WTC11 (cell line): ENCODE measurements at regions not wholly inside any gene's neighbourhood (a gene's known extent, or its start where the extent isn't known, plus 50 kb on each side); places are given as distances from the start of the nearest gene placed in this dataset.

Experiments
- ATAC-seq: fragments of 200-7000 bp; cut with Tn5 transposase; 2 replicates; pipeline ENCODE4 v1.10.0; 2021; ENCODE audit warnings: mild to moderate bottlenecking, moderate library complexity
- CTCF ChIA-PET: fragments of 300-600 bp; sonication (Branson Sonifier 250); formaldehyde crosslinking; loops from one replicate; lab custom pipeline; 2021; ENCODE audit warnings: antibody characterized with exemption; lab: Charles Lee
- POLR2A ChIA-PET: fragments of 350-600 bp; sonication (Branson Sonifier 250); formaldehyde crosslinking; loops from one replicate; lab custom pipeline; 2021; ENCODE audit warnings: antibody characterized with exemption; lab: Charles Lee
- DNase-seq: peaks from one replicate; pipeline ENCODE4 v3.0.0; 2021; ENCODE audit warnings: low spot score
- H3K27ac Mint-ChIP-seq: 2 replicates; pipeline ENCODE4 v1.8.0; 2021; ENCODE audit warnings: mixed read lengths
- H3K27me3 Mint-ChIP-seq: 2 replicates; pipeline ENCODE4 v1.8.0; 2021; ENCODE audit warnings: low read depth, mild to moderate bottlenecking, moderate library complexity, mixed read lengths
- H3K36me3 Mint-ChIP-seq: 2 replicates; pipeline ENCODE4 v1.8.0; 2021; ENCODE audit warnings: mixed read lengths
- H3K4me1 Mint-ChIP-seq: 2 replicates; pipeline ENCODE4 v1.8.0; 2022; ENCODE audit warnings: mixed read lengths
- H3K4me3 Mint-ChIP-seq: 2 replicates; pipeline ENCODE4 v1.8.0; 2021; ENCODE audit warnings: mild to moderate bottlenecking, moderate library complexity, mixed read lengths
- H3K9me3 Mint-ChIP-seq: 2 replicates; pipeline ENCODE4 v1.8.0; 2021; ENCODE audit warnings: mixed read lengths
- AR ChIP-seq: fragments of 250-450 bp; sonication (Bioruptor Pico); IDR thresholded peaks from 2 replicates; pipeline ENCODE4 v1.9.0; 2021; ENCODE audit warnings: mild to moderate bottlenecking
- ATF1 ChIP-seq: sonication (generic); formaldehyde crosslinking; IDR thresholded peaks from 2 replicates; pipeline ENCODE4 v1.8.1; 2023; ENCODE audit warnings: mild to moderate bottlenecking, moderate library complexity, missing genetic modification reagents
- CDX4 ChIP-seq: fragments of 250-450 bp; sonication (Bioruptor Pico); IDR thresholded peaks from 2 replicates; pipeline ENCODE4 v1.9.0; 2021; ENCODE audit warnings: moderate library complexity, mild to moderate bottlenecking, inconsistent platforms, borderline replicate concordance
- E2F5 ChIP-seq: sonication (generic); formaldehyde crosslinking; IDR thresholded peaks from 2 replicates; pipeline ENCODE4 v1.8.1; 2022; ENCODE audit warnings: mild to moderate bottlenecking, moderate library complexity, missing genetic modification reagents
- FOXP1 ChIP-seq: sonication (generic); formaldehyde crosslinking; IDR thresholded peaks from 2 replicates; pipeline ENCODE4 v1.8.0; 2022; ENCODE audit warnings: missing genetic modification reagents, mild to moderate bottlenecking, moderate library complexity, borderline replicate concordance
- GRHL2 ChIP-seq: fragments of 250-450 bp; sonication (Bioruptor Pico); IDR thresholded peaks from 2 replicates; pipeline ENCODE4 v1.8.0; 2022; ENCODE audit warnings: mild to moderate bottlenecking, moderate library complexity; ENCODE audit not compliant: insufficient replicate concordance, severe bottlenecking
- GTF2I ChIP-seq: fragments of 250-450 bp; sonication (Bioruptor Pico); conservative IDR thresholded peaks from 2 replicates; pipeline ENCODE4 v1.4.0; 2021; ENCODE audit warnings: mild to moderate bottlenecking
- IRF2 ChIP-seq: sonication (generic); formaldehyde crosslinking; IDR thresholded peaks from 2 replicates; pipeline ENCODE4 v1.8.0; 2022; ENCODE audit warnings: low read depth, missing genetic modification reagents, borderline replicate concordance
- KAT7 ChIP-seq: sonication (generic); formaldehyde crosslinking; IDR thresholded peaks from 2 replicates; pipeline ENCODE4 v1.8.1; 2023; ENCODE audit warnings: missing genetic modification reagents, mild to moderate bottlenecking, borderline replicate concordance
- MXD4 ChIP-seq: fragments of 250-450 bp; sonication (Bioruptor Pico); IDR thresholded peaks from 2 replicates; pipeline ENCODE4 v1.8.0; 2021; ENCODE audit warnings: mild to moderate bottlenecking, moderate library complexity, borderline replicate concordance
- NFATC4 ChIP-seq: fragments of 250-450 bp; sonication (Bioruptor Pico); IDR thresholded peaks from 2 replicates; pipeline ENCODE4 v1.9.0; 2021; ENCODE audit warnings: mild to moderate bottlenecking
- ZNF232 ChIP-seq: sonication (generic); formaldehyde crosslinking; IDR thresholded peaks from 2 replicates; pipeline ENCODE4 v1.8.0; 2022; ENCODE audit warnings: mild to moderate bottlenecking, missing genetic modification reagents
- ZNF423 ChIP-seq: fragments of 250-450 bp; sonication (Bioruptor Pico); IDR thresholded peaks from 2 replicates; pipeline ENCODE4 v2.1.2; 2022; ENCODE audit warnings: mild to moderate bottlenecking, moderate library complexity
- TF ChIP-seq, protein P1 (sequence below): sonication (generic); formaldehyde crosslinking; IDR thresholded peaks from 2 replicates; pipeline ENCODE4 v1.8.1; 2023; ENCODE audit warnings: mild to moderate bottlenecking, missing genetic modification reagents
- TF ChIP-seq, protein P2 (sequence below): sonication (generic); formaldehyde crosslinking; IDR thresholded peaks from 2 replicates; pipeline ENCODE4 v1.8.0; 2022; ENCODE audit warnings: mild to moderate bottlenecking, missing genetic modification reagents
- TF ChIP-seq, protein P3 (sequence below): sonication (generic); formaldehyde crosslinking; IDR thresholded peaks from 2 replicates; pipeline ENCODE4 v1.8.0; 2022; ENCODE audit warnings: missing genetic modification reagents
- TF ChIP-seq, protein P4 (sequence below): fragments of 250-450 bp; sonication (Bioruptor Pico); IDR thresholded peaks from 2 replicates; pipeline ENCODE4 v1.8.0; 2021; ENCODE audit warnings: mild to moderate bottlenecking
- TF ChIP-seq, protein P5 (sequence below): sonication (generic); formaldehyde crosslinking; IDR thresholded peaks from 2 replicates; pipeline ENCODE4 v1.8.1; 2023; ENCODE audit warnings: mild to moderate bottlenecking, missing genetic modification reagents, borderline replicate concordance

GRCh38 chr2:168317282-168317681, 69.9 kb upstream of the STK39 start:
- TF ChIP-seq ZNF232 = no peak
- TF ChIP-seq, protein P1, sequence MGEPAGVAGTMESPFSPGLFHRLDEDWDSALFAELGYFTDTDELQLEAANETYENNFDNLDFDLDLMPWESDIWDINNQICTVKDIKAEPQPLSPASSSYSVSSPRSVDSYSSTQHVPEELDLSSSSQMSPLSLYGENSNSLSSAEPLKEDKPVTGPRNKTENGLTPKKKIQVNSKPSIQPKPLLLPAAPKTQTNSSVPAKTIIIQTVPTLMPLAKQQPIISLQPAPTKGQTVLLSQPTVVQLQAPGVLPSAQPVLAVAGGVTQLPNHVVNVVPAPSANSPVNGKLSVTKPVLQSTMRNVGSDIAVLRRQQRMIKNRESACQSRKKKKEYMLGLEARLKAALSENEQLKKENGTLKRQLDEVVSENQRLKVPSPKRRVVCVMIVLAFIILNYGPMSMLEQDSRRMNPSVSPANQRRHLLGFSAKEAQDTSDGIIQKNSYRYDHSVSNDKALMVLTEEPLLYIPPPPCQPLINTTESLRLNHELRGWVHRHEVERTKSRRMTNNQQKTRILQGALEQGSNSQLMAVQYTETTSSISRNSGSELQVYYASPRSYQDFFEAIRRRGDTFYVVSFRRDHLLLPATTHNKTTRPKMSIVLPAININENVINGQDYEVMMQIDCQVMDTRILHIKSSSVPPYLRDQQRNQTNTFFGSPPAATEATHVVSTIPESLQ (CRISPR knock-in tag) = no peak
- TF ChIP-seq ZNF423 (CRISPR knock-in tag) = no peak
- no peak for TF ChIP-seq ATF1 (CRISPR knock-in tag)
- TF ChIP-seq, protein P2, sequence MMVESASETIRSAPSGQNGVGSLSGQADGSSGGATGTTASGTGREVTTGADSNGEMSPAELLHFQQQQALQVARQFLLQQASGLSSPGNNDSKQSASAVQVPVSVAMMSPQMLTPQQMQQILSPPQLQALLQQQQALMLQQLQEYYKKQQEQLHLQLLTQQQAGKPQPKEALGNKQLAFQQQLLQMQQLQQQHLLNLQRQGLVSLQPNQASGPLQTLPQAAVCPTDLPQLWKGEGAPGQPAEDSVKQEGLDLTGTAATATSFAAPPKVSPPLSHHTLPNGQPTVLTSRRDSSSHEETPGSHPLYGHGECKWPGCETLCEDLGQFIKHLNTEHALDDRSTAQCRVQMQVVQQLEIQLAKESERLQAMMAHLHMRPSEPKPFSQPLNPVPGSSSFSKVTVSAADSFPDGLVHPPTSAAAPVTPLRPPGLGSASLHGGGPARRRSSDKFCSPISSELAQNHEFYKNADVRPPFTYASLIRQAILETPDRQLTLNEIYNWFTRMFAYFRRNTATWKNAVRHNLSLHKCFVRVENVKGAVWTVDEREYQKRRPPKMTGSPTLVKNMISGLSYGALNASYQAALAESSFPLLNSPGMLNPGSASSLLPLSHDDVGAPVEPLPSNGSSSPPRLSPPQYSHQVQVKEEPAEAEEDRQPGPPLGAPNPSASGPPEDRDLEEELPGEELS = no peak
- no peak for TF ChIP-seq AR
- Mint-ChIP-seq H3K27ac (no peak overlapping the region), H3K4me3 (no peak overlapping the region), H3K4me1 (peaks cover 16% of the 10 kb centered on the region), H3K9me3 (peaks cover 13% of the 10 kb centered on the region), H3K36me3 (no peaks in the 10 kb centered on the region), H3K27me3 (no peaks in the 10 kb centered on the region)
- ATAC-seq (no peak), DNase-seq (no peak)
- POLR2A ChIA-PET = no interaction called here
- CTCF ChIA-PET = no interaction called here

GRCh38 chr2:168320267-168320666, 72.9 kb upstream of the STK39 start:
- Mint-ChIP-seq H3K36me3 (no peaks in the 10 kb centered on the region), H3K27me3 (no peaks in the 10 kb centered on the region), H3K4me1 (peaks cover 34% of the 10 kb centered on the region), H3K27ac (no peak overlapping the region), H3K9me3 (no peaks in the 10 kb centered on the region), H3K4me3 (no peak overlapping the region)
- POLR2A ChIA-PET = no interaction called here
- ATAC-seq (no peak), DNase-seq (no peak)
- CTCF ChIA-PET = no interaction called here
- TF ChIP-seq KAT7 (CRISPR knock-in tag) (no peak), GRHL2 (CRISPR knock-in tag) (no peak), ATF1 (CRISPR knock-in tag) (no peak), CDX4 (CRISPR knock-in tag) (no peak), NFATC4 (CRISPR knock-in tag) (no peak), GTF2I (CRISPR knock-in tag) (no peak), IRF2 (no peak), FOXP1 (CRISPR knock-in tag) (no peak), MXD4 (no peak), E2F5 (CRISPR knock-in tag) (no peak)
- TF ChIP-seq, protein P3, sequence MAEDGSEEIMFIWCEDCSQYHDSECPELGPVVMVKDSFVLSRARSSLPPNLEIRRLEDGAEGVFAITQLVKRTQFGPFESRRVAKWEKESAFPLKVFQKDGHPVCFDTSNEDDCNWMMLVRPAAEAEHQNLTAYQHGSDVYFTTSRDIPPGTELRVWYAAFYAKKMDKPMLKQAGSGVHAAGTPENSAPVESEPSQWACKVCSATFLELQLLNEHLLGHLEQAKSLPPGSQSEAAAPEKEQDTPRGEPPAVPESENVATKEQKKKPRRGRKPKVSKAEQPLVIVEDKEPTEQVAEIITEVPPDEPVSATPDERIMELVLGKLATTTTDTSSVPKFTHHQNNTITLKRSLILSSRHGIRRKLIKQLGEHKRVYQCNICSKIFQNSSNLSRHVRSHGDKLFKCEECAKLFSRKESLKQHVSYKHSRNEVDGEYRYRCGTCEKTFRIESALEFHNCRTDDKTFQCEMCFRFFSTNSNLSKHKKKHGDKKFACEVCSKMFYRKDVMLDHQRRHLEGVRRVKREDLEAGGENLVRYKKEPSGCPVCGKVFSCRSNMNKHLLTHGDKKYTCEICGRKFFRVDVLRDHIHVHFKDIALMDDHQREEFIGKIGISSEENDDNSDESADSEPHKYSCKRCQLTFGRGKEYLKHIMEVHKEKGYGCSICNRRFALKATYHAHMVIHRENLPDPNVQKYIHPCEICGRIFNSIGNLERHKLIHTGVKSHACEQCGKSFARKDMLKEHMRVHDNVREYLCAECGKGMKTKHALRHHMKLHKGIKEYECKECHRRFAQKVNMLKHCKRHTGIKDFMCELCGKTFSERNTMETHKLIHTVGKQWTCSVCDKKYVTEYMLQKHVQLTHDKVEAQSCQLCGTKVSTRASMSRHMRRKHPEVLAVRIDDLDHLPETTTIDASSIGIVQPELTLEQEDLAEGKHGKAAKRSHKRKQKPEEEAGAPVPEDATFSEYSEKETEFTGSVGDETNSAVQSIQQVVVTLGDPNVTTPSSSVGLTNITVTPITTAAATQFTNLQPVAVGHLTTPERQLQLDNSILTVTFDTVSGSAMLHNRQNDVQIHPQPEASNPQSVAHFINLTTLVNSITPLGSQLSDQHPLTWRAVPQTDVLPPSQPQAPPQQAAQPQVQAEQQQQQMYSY = no peak
- TF ChIP-seq, protein P4, sequence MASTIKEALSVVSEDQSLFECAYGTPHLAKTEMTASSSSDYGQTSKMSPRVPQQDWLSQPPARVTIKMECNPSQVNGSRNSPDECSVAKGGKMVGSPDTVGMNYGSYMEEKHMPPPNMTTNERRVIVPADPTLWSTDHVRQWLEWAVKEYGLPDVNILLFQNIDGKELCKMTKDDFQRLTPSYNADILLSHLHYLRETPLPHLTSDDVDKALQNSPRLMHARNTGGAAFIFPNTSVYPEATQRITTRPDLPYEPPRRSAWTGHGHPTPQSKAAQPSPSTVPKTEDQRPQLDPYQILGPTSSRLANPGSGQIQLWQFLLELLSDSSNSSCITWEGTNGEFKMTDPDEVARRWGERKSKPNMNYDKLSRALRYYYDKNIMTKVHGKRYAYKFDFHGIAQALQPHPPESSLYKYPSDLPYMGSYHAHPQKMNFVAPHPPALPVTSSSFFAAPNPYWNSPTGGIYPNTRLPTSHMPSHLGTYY (CRISPR knock-in tag) = no peak
- TF ChIP-seq, protein P5, sequence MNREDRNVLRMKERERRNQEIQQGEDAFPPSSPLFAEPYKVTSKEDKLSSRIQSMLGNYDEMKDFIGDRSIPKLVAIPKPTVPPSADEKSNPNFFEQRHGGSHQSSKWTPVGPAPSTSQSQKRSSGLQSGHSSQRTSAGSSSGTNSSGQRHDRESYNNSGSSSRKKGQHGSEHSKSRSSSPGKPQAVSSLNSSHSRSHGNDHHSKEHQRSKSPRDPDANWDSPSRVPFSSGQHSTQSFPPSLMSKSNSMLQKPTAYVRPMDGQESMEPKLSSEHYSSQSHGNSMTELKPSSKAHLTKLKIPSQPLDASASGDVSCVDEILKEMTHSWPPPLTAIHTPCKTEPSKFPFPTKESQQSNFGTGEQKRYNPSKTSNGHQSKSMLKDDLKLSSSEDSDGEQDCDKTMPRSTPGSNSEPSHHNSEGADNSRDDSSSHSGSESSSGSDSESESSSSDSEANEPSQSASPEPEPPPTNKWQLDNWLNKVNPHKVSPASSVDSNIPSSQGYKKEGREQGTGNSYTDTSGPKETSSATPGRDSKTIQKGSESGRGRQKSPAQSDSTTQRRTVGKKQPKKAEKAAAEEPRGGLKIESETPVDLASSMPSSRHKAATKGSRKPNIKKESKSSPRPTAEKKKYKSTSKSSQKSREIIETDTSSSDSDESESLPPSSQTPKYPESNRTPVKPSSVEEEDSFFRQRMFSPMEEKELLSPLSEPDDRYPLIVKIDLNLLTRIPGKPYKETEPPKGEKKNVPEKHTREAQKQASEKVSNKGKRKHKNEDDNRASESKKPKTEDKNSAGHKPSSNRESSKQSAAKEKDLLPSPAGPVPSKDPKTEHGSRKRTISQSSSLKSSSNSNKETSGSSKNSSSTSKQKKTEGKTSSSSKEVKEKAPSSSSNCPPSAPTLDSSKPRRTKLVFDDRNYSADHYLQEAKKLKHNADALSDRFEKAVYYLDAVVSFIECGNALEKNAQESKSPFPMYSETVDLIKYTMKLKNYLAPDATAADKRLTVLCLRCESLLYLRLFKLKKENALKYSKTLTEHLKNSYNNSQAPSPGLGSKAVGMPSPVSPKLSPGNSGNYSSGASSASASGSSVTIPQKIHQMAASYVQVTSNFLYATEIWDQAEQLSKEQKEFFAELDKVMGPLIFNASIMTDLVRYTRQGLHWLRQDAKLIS = no peak
